DMS153 treated with DMSO at 0.1 percent for 48 hours (cell line): ENCODE measurements at regions not wholly inside any gene's neighbourhood (a gene's known extent, or its start where the extent isn't known, plus 50 kb on each side); places are given as distances from the start of the nearest gene placed in this dataset.
"Not testable (repeated sequence)": the region's sequence is repeated elsewhere in the genome, so short reads cannot be mapped to it uniquely, and the experiment has no call there.

Source experiments
- DNase-seq: peaks from one replicate; lab custom pipeline; 2025; ENCODE audit not compliant: unreplicated experiment; lab: John Stamatoyannopoulos, UW

DNA sequence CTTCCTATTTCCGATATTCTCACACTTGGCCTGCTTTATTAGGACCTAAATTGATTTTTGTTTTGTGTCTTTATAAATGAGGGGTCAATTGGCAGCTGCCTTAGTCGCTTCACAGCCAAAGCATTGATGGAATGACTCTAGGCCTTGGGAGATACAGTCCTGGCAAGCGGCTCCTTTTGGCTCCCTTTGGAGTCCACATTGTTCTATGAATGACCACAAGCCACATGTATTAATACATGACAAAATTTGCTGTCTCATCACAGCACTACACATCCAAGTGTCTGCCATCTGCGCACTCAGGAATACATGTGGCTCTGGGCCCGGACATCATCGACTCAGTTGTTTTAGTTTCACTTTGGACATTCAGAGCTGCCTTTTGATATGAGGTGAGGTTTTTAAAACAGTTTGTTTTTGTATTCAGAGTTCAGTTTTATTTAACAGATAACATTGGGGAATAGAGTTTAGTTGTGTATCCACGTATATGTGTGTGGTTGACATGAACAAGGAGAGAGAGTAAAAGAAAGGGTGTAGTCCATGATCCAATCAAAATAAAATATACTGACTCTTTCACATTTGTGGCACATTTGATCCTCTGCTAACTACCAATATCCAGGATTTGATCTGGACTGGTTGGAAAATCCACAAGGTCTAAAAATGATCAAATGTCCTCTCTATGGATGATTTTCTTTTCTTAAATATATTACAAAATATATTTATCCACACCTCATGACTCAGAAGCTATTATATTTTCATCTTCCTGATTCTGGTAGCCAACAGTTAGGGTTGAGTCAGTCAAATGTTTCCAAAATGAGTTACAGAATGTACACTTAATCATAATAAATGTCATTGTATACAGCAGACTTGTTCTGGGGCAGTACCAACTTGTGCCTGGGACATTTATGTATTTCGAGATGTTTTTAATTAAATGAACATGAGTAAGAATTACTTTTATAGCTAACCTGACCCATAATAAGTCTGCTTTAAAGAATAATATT, 114.0 kb upstream of the MTAP start:
- peak; percentile 44 for DNase-seq

DNA sequence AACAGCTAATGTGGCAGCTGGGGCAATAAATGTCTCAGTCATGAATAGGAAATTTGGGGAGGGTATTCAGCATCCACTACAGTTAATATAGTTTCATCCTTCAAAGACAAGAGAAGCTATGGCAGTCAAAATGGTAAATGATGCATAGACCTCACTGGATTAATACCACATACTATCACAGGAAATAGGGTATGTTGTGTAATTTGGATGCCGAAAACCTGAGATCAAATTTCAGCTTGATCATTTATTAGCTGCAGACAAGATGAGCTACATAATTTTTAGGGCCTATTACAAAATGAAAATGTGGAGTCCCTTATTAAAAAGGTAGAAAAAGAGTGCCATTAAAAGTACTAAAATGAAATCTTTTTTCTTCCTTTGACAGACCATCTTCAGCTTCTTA, 112.6 kb upstream of the MTAP start:
- DNase-seq, result no peak

DNA sequence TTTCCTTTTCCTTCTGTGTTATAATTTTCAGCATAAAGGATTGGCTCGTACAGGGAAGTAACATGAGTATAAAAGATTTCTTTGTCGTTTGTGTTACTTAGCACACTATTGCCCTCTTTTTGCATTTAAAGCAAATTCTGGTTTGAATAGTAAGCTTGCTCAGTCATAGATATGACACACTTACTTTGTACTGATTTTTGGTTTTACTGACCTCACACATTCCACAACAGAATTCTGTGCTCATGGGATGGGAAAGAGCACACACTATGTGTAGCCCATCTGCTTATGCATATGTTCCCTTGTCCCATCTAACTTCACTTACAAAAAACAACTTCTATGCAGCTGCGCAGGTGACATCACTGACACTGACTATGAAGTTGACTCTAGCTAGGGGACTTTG, 111.9 kb upstream of the MTAP start:
- DNase-seq, result no peak

DNA sequence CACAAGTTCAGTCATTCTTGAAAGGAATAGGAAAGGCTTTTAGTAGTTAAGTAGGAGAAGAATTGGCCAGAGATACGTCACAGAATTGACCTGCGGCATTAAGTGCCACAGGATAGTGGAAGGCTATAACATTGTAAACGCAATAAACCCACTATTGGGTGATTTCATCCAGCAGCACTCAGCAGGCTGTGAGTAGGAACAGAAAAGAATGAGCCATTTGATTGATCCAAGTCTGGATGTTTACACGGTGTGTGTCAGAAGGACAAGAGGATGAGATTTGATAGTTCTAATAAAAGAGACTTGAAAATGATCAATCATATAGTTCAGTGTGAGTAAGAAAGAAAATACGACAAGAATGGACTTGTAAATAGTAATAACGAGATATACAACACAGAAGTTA, 110.0 kb upstream of the MTAP start:
- no peak for DNase-seq

DNA sequence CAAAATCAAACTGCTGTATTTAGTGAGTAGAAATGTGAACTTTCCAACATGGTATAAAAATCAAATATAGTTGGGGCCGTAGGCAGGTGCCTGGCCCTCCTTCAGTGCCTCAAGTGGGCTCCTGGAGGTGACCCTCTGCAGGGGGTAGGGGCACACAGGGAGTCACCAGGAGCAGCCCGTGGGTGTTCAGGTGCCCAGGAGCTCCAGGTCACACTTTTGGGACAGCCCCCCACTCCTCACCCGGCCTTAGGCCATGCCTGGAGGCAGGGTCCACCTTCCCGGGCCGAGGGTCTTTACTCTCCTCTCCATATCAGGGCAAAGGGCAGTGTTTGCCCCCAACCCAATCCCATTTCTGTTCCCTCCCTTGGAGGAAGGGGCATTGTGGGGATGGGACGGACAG, 108.0 kb upstream of the MTAP start:
- no peak for DNase-seq

DNA sequence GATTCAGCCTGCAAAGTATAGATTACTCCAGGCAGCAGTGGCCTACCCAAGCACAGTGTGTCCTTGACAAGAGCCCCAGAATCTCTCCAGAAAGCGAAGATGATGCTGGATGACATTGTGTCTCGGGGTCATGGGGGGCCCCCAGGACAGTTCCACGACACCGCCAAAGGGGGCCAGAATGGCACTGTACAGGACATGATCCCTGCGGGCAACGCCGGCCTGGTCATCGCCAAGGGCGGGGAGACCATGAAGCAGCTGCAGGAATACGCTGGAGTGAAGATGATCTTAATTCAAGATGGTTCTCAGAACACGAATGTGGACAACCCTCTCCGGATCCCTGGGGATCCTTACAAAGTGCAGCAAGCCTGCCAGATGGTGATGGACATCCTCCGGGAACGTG, 107.0 kb upstream of the MTAP start:
- DNase-seq, result no peak

DNA sequence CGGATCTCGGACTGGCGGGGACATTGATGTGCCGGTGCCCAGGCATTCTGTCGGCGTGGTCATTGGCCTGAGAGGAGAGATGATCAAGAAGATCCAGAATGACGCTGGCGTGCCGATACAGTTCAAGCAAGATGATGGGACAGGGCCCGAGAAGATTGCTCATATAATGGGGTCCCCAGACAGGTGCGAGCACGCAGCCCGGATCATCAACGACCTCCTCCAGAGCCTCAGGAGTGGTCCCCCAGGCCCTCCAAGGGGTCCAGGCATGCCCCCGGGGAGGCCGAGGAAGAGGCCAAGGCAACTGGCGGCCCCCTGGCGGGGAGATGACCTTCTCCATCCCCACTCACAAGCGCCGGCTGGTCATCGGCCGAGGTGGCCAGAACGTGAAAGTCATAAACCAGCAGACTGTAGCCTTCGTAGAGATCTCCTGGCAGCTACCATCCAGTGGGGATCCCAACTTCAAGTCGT, 106.5 kb upstream of the MTAP start:
- DNase-seq, result no peak

DNA sequence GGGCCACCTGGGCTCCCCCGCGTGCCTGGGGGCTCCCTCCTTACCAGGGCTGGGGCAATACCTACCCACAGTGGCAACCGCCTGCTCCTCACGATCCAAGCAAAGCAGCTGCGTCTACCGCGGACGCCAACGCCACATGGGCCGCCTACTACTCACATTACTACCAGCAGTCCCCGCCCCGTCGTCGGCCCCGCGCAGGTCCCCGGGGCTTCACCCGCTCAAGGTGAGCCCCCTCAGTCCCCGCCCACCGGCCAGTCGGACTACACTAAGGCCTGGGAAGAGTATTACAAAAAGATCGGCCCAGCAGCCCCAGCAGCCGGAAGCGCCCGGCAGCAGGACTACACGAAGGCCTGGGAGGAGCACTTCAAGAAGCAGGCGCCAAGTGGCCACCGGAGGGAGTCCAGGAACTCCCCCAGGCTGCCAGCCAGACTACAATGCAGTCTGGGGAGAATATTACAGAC, 106.0 kb upstream of the MTAP start:
- DNase-seq, result no peak

DNA sequence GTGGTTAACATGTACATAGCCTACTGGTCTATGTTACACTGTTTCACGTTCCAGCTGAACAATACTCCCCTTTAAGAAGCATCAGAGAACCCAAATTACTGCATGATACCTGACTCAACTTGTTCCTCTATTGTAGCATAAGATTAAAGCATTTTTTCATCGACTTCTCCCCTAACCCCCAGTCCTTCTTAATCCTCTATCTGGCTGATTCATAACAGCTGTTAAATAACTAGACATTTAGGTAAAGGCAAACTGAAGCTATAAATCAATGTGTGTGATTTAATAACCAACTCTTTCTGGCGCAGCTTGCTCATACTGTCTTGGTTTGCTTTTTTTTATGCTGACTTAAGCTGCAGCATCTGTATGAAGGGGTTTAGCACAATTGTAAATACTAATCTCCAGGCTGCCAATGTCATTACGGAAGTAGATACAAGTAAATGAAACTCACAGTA, 94.2 kb upstream of the MTAP start:
- no peak for DNase-seq

DNA sequence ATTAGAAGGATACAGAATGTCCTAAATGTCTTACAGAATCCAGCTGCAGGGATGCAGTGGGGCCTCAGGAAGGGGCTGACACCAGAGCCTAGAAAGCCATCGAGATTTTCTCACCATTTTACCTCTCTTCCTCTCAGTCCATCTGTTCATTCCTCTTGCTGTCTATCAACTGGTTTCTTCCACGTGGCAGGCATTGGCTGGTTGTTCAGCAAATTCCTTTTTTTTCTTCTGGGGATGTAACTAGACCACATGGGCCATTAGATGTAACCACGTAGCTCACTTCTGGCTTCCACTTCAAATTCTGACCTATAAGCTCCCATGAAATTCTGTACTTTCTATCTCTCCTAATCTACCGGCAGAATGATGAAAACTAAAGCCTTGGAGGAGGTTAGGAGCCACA, 93.6 kb upstream of the MTAP start:
- no peak for DNase-seq

DNA sequence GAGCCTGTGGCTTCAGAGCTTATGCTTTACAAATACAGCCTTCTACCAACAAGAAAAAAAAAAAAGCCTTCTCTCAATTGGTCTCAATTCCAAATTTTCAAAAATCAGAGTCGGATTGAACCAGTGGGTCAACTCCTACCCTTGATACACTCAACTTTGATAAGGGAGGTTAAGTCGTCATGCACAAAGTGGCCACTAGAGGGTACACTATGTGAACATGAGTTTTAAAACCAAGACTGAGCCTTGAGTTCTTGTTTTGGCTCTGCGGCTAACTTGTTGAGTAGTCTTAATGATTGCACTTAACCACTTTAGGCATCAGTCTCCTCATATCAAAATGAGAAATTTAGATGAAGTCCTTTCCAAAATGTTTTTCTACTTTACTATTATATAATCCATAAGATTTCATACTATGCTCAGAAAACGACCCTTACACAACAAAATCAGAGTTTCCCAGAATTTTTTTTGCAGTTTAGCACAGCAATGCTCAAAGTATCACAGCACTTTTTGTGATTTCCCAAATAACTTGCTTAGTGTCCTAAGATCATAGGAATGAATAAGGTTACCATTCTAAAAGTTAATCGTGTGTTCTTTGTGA, 92.9 kb upstream of the MTAP start:
- peak; percentile 33 for DNase-seq

DNA sequence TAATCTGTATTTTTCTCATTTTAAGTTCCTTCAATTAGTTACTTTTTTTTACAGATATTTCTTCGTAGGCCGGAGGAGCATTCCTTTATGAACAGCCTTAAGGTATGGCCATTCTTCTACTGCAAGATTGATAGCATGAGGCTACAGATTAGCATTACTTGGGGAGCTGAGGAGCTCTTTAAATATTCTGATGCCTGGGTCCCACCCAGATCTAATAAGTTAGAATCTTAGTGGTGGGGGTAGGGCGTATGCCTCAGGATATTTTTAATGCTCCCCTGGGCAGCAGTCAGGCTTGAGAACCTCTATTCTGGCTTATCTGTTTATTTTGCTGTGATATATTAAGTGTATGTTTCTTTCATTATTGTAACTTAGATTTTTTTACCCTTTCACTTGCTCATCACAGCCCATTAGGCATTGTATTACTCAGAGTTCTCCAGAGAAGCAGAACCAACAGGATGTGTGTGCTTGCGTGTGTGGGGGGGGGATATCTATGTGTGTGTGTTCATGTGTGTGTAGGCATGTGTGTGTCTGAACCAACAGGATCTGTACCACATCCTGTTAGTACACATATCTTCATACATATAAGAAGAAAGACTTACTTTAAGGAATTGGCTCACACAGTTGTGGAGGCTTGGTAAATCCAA, 91.8 kb upstream of the MTAP start:
- DNase-seq, result no peak

DNA sequence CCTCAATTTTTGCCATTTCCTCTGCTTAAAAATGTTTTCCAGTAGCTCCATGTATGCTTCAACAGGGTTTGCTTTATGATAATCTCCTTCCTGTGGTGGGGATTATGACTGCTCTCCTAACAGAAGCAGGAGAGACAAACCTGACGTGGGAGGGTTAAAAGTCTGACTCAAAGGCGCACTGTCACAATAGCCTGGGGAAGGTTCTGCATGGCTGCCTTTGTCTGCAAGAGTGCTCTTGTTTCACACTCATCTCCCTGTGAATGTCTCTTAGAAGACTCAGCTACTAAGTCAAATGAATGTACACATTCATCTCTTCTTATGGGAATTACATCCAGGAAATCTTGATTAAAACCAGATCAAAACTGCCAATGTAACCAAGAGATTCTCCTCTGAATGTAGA, 90.9 kb upstream of the MTAP start:
- no peak for DNase-seq

DNA sequence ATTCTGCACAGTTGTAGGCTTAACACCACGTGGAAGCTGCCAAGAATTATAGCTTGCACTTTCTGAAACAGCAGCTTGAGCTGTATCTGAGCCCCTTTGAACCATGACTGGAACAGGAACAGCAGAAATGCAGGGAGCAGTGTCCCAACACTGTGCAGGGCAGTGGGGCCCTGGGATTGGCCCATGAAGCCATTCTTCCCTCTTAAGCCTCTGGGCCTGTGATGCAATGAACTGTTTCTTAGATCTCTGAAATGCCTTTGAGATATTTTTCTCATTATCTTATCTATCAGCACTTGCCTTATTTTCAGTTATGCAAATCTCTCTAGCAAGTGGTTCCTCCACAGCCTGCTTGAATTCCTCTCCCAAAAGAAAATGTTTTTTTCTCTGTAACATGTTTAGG, 87.0 kb upstream of the MTAP start:
- no peak for DNase-seq

DNA sequence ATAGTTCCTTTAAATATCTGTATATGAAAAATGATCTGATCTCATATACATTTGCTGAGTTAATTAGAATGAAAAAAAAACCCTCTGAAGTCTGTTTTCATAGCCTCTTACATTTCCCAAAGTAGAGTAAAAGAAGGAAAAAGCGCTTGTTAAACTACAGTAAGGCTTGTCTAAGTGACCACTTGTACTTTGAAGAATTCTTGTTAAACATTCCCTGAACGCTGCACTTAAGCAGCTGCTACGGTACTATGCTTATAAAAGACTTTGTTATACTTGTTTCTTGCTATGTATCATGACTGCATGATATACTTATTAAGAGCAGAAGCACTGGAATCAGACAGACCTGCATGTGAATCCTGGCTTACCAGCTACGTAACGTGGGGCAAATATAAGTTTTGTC, 81.7 kb upstream of the MTAP start:
- DNase-seq, result no peak

DNA sequence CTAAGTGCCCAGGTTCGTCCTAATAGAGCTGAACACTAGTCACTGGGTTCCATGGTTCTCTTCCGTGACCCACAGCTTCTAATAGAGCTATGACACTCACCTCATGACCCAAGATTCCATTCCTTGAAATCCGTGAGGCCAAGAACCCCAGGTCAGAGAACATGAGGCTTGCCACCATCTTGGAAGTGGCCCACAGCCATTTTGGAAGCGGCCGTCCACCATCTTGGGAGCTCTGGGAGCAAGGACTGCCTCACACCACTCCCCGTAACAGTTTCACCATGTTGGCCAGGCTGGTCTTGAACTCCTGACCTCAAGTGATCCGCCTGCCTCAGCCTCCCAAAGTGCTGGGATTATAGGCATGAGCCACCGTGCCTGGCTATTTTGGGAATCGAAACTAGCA, 75.0 kb upstream of the MTAP start:
- DNase-seq, result not testable (repeated sequence)

DNA sequence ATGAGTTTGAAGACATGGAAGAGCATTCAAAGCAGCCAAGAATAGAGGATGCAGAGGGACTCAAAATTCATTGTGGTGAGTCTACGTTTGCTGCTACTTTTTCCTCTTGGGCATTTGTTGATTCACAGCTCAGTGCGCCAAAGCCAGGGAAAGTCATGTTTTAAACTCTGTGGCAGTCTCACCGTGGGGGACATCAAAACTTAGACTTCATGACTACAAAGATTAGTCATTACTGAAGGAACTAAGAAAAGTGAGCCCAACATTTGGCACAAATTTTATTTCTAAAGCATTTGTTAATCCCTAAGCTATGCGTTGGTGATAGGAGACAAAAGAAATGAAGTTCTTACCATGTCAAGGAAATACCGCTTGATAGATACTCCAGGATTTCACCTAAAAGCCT, 73.7 kb upstream of the MTAP start:
- DNase-seq, result no peak

DNA sequence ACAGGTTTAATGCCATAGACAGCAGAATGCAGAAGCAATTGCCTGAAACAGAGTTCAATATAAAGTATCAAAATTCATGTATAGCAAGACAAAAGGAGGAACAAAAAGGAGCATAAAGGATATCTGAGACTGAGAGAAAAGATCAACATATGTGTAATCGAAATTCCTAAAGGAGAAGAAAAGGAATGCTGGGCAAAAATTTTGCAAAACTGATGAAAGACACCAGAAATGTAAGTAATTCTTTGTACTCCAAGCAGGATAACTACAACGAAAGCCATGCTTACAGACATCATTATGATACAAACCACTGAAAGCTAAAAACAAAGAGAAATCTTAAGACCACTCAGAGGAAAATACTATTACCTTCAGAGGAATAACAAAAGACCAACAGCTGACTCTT, 72.8 kb upstream of the MTAP start:
- DNase-seq, result no peak

DNA sequence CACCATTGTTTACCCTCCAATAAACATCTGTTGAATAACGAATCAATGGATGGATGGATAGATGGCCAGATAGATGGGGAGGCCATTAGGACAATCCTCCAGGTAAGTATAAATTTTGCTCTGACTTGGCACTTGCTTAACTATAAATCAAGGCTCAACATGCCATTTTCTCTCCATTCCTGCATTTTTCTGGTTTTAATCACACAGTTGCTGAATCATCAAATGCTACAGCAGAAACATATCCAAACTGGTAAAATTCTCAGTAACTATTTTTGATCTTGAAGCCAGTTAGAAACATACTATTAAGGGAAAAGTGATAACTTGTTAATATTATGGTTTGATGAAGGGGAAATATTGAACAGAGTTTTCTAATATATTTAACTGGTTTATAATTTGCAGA, 71.5 kb upstream of the MTAP start:
- no peak for DNase-seq

DNA sequence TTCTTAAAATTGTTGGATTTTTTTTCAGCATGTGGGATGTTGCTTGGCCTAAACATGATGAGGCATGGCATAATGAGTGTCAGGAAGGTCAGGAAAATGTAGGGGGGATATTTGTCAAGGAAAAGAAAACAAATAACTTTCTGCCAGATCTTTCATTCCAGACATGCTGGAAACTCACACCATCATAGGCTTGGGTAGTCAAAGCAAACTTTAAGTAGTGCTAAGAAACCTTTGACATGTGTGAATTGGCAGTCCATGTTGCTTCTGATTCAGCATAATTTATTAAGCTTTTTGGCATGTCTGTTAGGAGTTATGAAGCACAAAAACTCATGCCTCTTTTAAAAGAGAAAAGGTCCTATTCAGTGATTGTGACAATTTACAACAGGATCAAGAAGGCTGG, 61.3 kb upstream of the MTAP start:
- DNase-seq, result no peak

DNA sequence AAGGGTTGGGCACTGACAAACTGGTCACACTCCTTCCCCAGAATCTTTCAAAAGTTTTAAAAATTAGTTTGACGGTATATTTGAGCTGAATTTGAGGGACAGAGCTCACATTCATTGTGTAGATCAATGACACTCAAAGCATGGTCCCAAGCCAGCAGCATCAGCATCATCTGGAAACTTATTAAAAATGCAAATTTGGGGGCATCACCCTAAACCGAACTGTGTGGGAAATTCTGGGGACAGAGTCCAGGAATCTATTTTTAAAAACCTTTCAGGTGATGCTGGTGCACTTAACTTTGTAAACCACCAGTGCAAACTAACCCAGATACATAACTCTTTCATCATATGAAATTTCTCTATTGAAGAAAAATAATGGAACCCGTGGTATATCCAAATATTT, 58.1 kb upstream of the MTAP start:
- DNase-seq, result no peak

DNA sequence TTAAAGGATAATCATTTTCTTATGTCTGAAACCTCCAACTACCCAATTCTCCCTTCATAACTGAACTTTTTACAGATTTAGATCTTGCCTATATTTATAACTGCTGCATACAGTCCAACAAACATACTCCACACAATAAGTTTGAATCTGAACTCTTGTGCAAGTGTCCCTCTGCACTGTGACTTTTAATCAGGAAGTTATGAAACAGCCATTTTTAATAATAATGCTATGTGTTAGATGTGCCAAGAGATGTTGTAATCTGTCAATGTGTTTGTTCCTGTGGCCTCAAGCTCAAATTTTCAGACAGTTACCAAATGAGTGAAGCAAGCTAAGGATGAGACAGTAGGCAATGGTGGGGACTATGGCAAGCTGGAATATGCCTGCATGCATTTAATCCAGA, 57.6 kb upstream of the MTAP start:
- no peak for DNase-seq
